K562 (cell line): ENCODE measurements at regions not wholly inside any gene's neighbourhood (a gene's known extent, or its start where the extent isn't known, plus 50 kb on each side); places are given as distances from the start of the nearest gene placed in this dataset.
A peak's percentile ranks its signal among the peaks of the same experiment; 100 is the strongest.

ENCODE experiments used
- ATAC-seq: fragments of 200-7000 bp; cut with Tn5 transposase; 3 replicates; pipeline ENCODE4 v1.9.1; 2020; ENCODE audit warnings: moderate library complexity
- BruUV-seq: library from RNA; stranded (reverse); fragments of 400-500 nt; replicated peaks from 2 replicates; lab custom pipeline; 2021; lab: Mats Ljungman, UMichigan
- CTCF ChIA-PET: fragments of 300-600 bp; formaldehyde crosslinking; extraction: SDS; loops from one replicate; lab custom pipeline; 2021; ENCODE audit warnings: low intra/inter-chr PET ratio; lab: Yijun Ruan, JAX
- POLR2A ChIA-PET: fragments of 300-600, 350-650 bp; sonication (Branson Sonifier 250); formaldehyde crosslinking; extraction: SDS; loops from one replicate; lab custom pipeline; 2021; ENCODE audit warnings: antibody characterized with exemption, inconsistent platforms; lab: Yijun Ruan, JAX
- DNase-seq, 4 experiments: peaks; one replicate each; pipeline versions ENCODE4 v3.0.0 to v3.0.0-alpha.2; 2011 to 2018; ENCODE audit warnings: low spot score in 3 of 4, mixed read lengths in 3 of 4; ENCODE audit errors: extremely low read depth in 1 of 4
- FAIRE-seq: peaks from 2 replicates; lab custom pipeline; 2011; peaks lifted over from hg19 to GRCh38; lab: Jason Lieb, UNC
- H2AFZ ChIP-seq: 2 replicates; pipeline ENCODE4 v1.6.0; 2011; ENCODE audit warnings: low read depth, low read length, control low read depth, inconsistent platforms
- H3K27ac ChIP-seq: fragments of 200-600 bp; 3 replicates; pipeline ENCODE4 v1.8.0; 2011; ENCODE audit warnings: low read depth, mild to moderate bottlenecking, control low read depth, inconsistent platforms, low read length, moderate library complexity, mixed read lengths; ENCODE audit errors: extremely low read depth
- H3K27me3 ChIP-seq, 2 experiments: fragments of 300-600 bp in 1 of 2; 2 replicates in 1 of 2; 3 replicates in 1 of 2; pipeline versions ENCODE4 v1.6.0 to v1.8.0; 2011; ENCODE audit warnings: inconsistent platforms in 2 of 2, low read length in 2 of 2, mild to moderate bottlenecking in 1 of 2, mixed read lengths in 1 of 2, moderate library complexity in 1 of 2; ENCODE audit not compliant: control insufficient read depth in 2 of 2, insufficient read depth in 2 of 2
- H3K36me3 ChIP-seq: fragments of 300-600 bp; 3 replicates; pipeline ENCODE4 v1.8.0; 2011; ENCODE audit warnings: mild to moderate bottlenecking, low read length, inconsistent platforms; ENCODE audit not compliant: control insufficient read depth, insufficient read depth
- H3K4me1 ChIP-seq, 2 experiments: fragments of 200-600 bp in 1 of 2; replicated peaks in 1 of 2; 2 replicates in 1 of 2; 3 replicates in 1 of 2; pipeline versions ENCODE4 v1.5.1 to v1.8.0; 2011; ENCODE audit warnings: inconsistent platforms in 2 of 2, low read length in 2 of 2, mild to moderate bottlenecking in 1 of 2, mixed read lengths in 1 of 2, moderate library complexity in 1 of 2; ENCODE audit not compliant: control insufficient read depth in 2 of 2, insufficient read depth in 2 of 2
- H3K4me2 ChIP-seq: 2 replicates; pipeline ENCODE4 v1.6.1; 2011; ENCODE audit warnings: low read length, control low read depth, inconsistent platforms, mixed read lengths; ENCODE audit not compliant: insufficient read depth
- H3K4me3 ChIP-seq: fragments of 200-600 bp; sonication (generic), shearing (Covaris generic); 2 replicates; pipeline ENCODE4 v1.5.1; 2016; ENCODE audit warnings: control low read depth, inconsistent platforms
- H3K79me2 ChIP-seq: fragments of 200-600 bp; 3 replicates; pipeline ENCODE4 v1.8.0; 2011; ENCODE audit warnings: low read length, inconsistent platforms; ENCODE audit not compliant: control insufficient read depth, insufficient read depth
- H3K9ac ChIP-seq, 2 experiments: 2 replicates each; pipeline versions ENCODE4 v1.6.0 to v1.6.1; 2011; ENCODE audit warnings: low read depth in 2 of 2, low read length in 2 of 2, control low read depth in 1 of 2, inconsistent platforms in 1 of 2, mild to moderate bottlenecking in 1 of 2, mixed read lengths in 1 of 2; ENCODE audit not compliant: insufficient read depth in 1 of 2
- H3K9me1 ChIP-seq: one replicate; pipeline ENCODE4 v1.6.0; 2011; ENCODE audit warnings: inconsistent platforms, mild to moderate bottlenecking, low read length, moderate library complexity; ENCODE audit not compliant: control insufficient read depth, insufficient read depth
- H3K9me3 ChIP-seq: replicated peaks from 2 replicates; pipeline ENCODE4 v1.5.1; 2011; ENCODE audit warnings: low read depth, low read length, inconsistent platforms; ENCODE audit not compliant: control insufficient read depth, insufficient read depth
- H4K20me1 ChIP-seq: replicated peaks from 2 replicates; pipeline ENCODE4 v1.6.1; 2011; ENCODE audit warnings: low read length, inconsistent platforms, mixed read lengths; ENCODE audit not compliant: control insufficient read depth, insufficient read depth
- CEBPB ChIP-seq: fragments of 450-650 bp; IDR thresholded peaks from 2 replicates; pipeline ENCODE4 v1.6.1; 2016; ENCODE audit warnings: missing genetic modification characterization, missing compliant biosample characterization
- CHD7 ChIP-seq: fragments of 200-600 bp; sonication (generic); IDR thresholded peaks from one replicate; pipeline ENCODE4 v1.6.1; 2012; ENCODE audit warnings: mild to moderate bottlenecking, low read depth, low read length, inconsistent platforms
- MTA2 ChIP-seq: fragments of 450-650 bp; IDR thresholded peaks from 2 replicates; pipeline ENCODE4 v1.6.1; 2016; ENCODE audit warnings: low read depth
- WGBS: fragments of 100-300 bp; shearing (Covaris generic); methylation state at CpG from one replicate; pipeline ENCODE4 v1.1.6; 2016; ENCODE audit warnings: low coverage, mixed read lengths; ENCODE audit not compliant: insufficient coverage; ENCODE audit errors: missing lambda C conversion rate; 5-methylcytosine and 5-hydroxymethylcytosine counted together
- in situ Hi-C: fragments of 300-500 bp; cut with MboI; formaldehyde crosslinking; loops from 4 replicates; pipeline ENCODE4 v1.15.0; 2018; ENCODE audit warnings: inconsistent platforms, mixed read lengths
- intact Hi-C: fragments of 100-400 bp; cut with micrococcal nuclease; formaldehyde crosslinking; loops from 2 replicates; pipeline ENCODE4 v1.14.2; 2022

GRCh38 chr11:32531528-32531927, 52.1 kb upstream of the EIF3M start:
- H3K36me3 ChIP-seq: no peaks in the 10 kb centered on the region

GRCh38 chr11:32529994-32530588, 53.5 kb upstream of the EIF3M start:
- no peak overlapping the region for H3K9ac ChIP-seq
- POLR2A ChIA-PET: interaction anchor here (1.4 kb wide), 1 partner anchor 9 kb away, joined by 4 read pairs; no protein-coding TSS in a partner anchor
- 29% methylated on average over 8 of the region's 8 CpGs for WGBS
- H3K27me3 ChIP-seq: peaks cover 0 to 2% of the 10 kb centered on the region in 2 experiments; a peak in 1 of 5 replicates
- H3K9me1 ChIP-seq: no peaks in the 10 kb centered on the region
- no peak overlapping the region for H3K27ac ChIP-seq
- no peaks in the 10 kb centered on the region for H3K36me3 ChIP-seq
- no peaks in the 10 kb centered on the region for H3K9me3 ChIP-seq
- H3K4me2 ChIP-seq: peak overlapping the region; percentile 38; the same call in 1 of the 2 replicates
- no peak for DNase-seq
- no peak overlapping the region for H2AFZ ChIP-seq
- CTCF ChIA-PET: no interaction called here
- no peaks in the 10 kb centered on the region for H4K20me1 ChIP-seq
- H3K4me1 ChIP-seq: peaks cover 0 to 2% of the 10 kb centered on the region in 2 experiments; a peak in 2 of 5 replicates
- in situ Hi-C loops (no loop called here), intact Hi-C loops (loop anchor here (2.0 kb wide), 1 partner anchor 53 kb away; the partner anchor contains the start of gene EIF3M)
- FAIRE-seq: no peak
- no TSS peak for BruUV-seq
- no peak overlapping the region for H3K4me3 ChIP-seq
- no peak for ATAC-seq
- no peaks in the 10 kb centered on the region for H3K79me2 ChIP-seq
- no peak for TF ChIP-seq CHD7

More at GRCh38 chr11:32531528-32531927, 52.1 kb upstream of the EIF3M start:
- Histone ChIP-seq H3K27me3 (peaks cover 0 to 2% of the 10 kb centered on the region in 2 experiments; a peak in 1 of 5 replicates), H3K4me3 (no peak overlapping the region), H3K4me2 (no peak overlapping the region; the same call in 1 of the 2 replicates), H3K9ac (no peak overlapping the region), H3K9me3 (no peaks in the 10 kb centered on the region), H3K27ac (no peak overlapping the region), H3K4me1 (peaks cover 0 to 2% of the 10 kb centered on the region in 2 experiments; a peak in 3 of 5 replicates), H3K79me2 (no peaks in the 10 kb centered on the region), H2AFZ (peak overlapping the region; percentile 21; the same call in 1 of the 2 replicates), H4K20me1 (no peaks in the 10 kb centered on the region), H3K9me1 (no peaks in the 10 kb centered on the region)
- CTCF ChIA-PET: no interaction called here
- BruUV-seq: no TSS peak
- in situ Hi-C loops (no loop called here), intact Hi-C loops (loop anchor here (2.0 kb wide), 1 partner anchor 51 kb away; the partner anchor contains the start of gene EIF3M)
- no peak for FAIRE-seq
- WGBS: 3% methylated on average over 2 of the region's 2 CpGs
- peak; percentile 49; the same call in 2 of the 3 replicates for ATAC-seq
- DNase-seq: no peak
- TF ChIP-seq CEBPB (tag): peak; percentile 38; the same call in 1 of the 2 replicates
- TF ChIP-seq MTA2: no peak
- POLR2A ChIA-PET: interaction anchor here (1.0 kb wide), 1 partner anchor 16 kb away, joined by 3 read pairs; no protein-coding TSS in a partner anchor
